GM19240 (cell line): ENCODE measurements at regions not wholly inside any gene's neighbourhood (a gene's known extent, or its start where the extent isn't known, plus 50 kb on each side); places are given as distances from the start of the nearest gene placed in this dataset.

Experiments used
- DNase-seq: peaks from one replicate; pipeline ENCODE4 v3.0.0; 2011; ENCODE audit warnings: low spot score; ENCODE audit not compliant: insufficient read length

- no peak for DNase-seq
These were observed 441.5 kb upstream of the ADAMTS16 start for GRCh38 chr5:4698596-4698995.

- no peak for DNase-seq
These were observed 440.5 kb upstream of the ADAMTS16 start for GRCh38 chr5:4699592-4699991.

DNA sequence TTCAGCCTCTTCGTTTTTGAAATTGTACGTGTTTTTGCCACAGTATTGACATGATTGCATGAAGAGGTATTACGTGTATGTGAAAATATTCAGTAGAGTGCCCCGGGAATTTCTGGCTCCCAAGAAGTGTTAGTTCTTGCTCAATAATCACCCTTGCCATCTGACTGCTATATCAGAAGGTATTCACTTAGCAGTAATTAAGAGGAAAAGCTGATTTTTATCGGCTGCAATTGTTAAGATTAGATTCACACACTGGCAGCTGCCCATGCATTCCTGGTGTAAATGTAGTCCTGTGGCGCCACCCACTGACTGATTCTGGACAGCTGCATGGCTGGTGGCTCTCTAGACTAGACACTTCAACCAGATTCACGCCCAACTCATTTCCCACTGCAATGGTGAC is 440.1 kb upstream of the ADAMTS16 start:
- DNase-seq: no peak

DNA sequence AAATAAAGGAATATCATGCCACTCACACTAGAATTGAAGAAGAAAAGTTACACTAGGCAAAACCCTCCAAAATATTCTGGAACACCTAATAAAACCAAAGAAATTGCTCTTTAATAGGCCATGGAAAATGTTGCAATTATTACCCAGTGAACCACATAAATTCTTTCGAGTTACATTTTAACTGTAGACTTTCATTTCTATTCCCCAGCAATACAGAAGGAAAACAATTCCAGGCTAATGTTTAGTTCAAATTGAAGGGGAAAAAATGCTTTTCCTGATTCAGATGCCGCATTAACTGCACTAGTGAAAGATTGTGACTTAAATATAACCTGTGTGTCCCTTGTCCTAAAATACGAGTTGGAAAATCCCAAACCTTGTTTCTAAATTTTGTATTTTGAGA is 439.3 kb upstream of the ADAMTS16 start:
- DNase-seq: no peak

DNA sequence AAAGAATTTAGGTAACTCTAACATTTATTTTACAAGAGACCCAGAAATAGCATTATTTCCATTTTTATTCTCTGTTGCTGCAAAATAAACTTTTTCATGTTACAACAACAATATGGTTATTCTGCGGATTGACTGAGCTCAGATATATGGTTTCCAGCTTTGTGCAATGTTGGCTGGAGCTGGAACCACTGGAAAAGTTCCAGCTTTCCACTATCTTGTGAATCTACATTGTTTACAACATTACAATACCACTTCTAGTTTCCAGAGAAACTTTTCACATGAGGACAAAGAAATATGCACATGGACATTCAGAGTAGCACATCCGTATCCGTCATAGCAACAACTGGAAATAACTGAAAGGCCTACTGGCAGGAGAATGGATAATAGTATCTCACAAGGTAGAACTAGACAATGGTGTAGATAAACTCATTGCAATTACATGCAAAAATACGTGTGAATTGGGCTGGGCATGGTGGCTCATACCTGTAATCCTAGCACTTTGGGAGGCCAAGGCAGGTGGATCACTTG is 436.1 kb upstream of the ADAMTS16 start:
- DNase-seq: no peak

- DNase-seq: no peak
These were observed 435.2 kb upstream of the ADAMTS16 start for GRCh38 chr5:4704951-4705350.

GRCh38 chr5:4716781-4717180 is 423.3 kb upstream of the ADAMTS16 start:
- DNase-seq: no peak

DNA sequence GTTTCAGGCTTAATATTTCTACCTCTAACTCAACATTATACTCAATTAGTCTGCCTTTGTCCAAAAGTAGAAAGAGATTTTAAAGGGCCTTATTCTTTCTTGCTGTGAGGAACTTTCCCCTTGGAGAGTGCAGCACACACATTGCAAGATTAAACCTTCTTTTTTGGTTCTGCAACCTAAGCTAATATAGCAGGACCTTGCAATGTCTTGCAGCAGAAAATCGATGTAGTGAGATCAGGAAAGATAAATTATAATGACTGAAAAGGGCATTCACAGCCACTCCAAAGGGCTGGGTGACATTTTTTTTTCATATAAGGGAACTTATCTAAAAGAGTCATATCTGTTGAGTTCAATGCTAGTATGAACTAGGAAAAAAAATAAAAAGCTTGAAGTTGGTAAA is 422.7 kb upstream of the ADAMTS16 start:
- no peak for DNase-seq

- DNase-seq: no peak
These were observed 419.3 kb upstream of the ADAMTS16 start for GRCh38 chr5:4720831-4721230.

- no peak for DNase-seq
These were observed 417.2 kb upstream of the ADAMTS16 start for GRCh38 chr5:4722886-4723285.

DNA sequence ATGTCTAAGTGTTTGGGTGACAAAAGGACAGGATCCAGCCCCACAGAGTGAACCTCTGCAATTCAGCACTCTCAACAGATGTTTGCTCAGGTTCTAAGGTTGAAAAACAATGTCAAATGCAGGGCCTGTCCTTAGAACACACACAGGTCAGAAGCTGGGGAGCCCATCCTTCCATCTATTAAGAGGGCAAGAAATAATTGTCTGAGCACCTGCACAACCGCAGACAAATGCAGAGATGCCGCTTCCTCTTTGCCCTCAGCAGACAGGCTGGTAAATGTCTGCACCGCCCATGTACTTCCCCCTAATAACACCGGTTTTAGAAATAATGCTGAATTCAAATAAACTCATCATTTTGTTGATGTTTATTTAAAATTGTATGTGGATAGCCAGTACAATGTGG is 414.5 kb upstream of the ADAMTS16 start:
- DNase-seq: no peak

GRCh38 chr5:4730279-4730678 is 409.9 kb upstream of the ADAMTS16 start:
- no peak for DNase-seq

DNA sequence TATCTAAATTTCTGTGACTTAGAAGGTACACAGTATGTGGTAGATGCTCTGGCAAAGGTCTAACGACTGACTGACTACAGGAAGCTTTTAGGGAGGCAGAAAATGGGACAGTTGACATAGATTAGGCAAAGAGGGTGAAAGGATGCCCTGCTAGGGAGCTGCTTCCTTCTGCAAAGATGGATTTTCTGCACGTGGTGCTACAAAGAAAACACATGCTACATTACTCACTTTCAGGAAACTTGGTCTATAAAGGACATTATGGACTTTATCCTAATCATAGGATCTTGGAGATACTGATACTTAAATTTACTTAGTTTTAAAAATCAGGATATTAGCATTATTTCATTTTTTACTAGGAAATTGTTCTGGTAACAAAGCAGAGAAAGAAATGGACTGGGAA is 405.8 kb upstream of the ADAMTS16 start:
- DNase-seq: no peak

GRCh38 chr5:4735261-4735660 is 404.9 kb upstream of the ADAMTS16 start:
- no peak for DNase-seq

DNA sequence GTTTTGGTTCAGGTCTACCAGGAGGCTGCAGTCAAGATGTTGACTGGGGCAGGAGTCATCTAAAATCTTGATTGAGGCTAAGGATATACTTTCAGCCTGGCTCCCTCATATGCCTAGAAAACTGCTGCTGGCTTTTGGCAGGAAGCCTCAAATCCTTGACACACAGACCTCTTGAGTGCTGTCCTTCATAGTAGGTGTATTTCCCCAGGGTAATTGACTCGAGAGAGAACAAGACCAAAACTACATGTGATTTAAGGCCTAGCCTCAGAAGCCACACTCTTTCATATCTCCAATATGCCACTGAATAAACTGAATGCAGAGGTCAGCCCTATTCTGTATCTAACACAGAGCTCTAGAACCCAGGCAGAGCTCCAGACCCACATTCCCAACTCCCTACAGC is 402.3 kb upstream of the ADAMTS16 start:
- no peak for DNase-seq

DNA sequence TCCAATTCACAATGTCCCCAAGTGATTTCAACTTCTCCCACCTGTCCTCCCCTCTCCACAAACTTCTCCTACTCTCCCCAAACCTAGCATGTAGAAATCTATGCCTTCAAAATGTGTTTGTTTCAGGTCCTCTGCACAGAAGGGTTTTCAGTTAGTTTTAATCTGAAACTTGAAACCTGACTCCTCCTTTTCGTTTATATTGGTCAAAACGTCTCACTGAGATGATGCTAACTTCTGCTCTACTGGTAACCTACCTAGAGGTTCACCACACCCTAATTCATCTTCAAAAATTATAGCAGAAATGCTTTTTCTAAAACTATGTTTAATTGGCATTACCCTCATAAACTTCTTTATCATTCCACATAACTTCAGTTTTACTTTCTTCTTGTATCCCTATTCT is 401.8 kb upstream of the ADAMTS16 start:
- DNase-seq: no peak

DNA sequence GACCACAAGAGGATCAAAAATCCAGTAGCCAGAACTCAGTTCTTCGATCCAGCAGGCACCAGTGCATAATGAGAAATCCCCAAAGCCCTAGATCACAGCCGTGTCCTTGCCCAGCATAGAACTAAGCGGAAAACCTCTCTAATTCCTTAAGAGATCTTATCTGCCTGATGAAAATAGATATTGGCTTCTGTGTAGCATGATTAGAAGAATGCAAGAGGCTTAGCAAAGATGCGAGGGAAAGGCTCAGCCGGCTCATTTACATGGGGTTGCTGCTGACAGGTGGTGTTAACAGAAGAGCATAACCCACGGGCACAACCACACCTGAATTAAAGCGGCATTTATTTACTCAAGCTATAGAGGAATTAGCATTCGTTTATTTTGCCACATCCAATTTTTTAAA is 400.0 kb upstream of the ADAMTS16 start:
- DNase-seq: no peak

DNA sequence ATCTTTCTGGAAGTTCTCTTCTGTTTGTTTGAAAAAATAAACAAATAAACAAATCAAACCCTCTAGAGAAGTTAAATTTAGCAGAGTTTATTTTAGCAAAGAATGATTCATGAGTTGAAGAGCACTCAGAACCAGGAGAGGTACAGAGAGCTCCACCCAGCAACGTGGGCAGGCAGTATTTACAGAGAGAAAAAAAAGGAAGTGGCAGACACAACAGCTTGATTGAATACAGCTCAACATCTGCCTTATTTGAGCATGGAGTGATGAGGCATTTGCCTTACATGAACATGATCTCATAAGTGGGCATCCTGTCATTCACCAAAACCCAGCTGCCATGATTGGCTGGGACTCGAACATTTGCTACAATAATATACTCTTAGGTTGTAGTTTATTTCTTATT is 381.6 kb upstream of the ADAMTS16 start:
- no peak for DNase-seq

GRCh38 chr5:4758996-4759395 is 381.1 kb upstream of the ADAMTS16 start:
- DNase-seq: no peak

- no peak for DNase-seq
These were observed 377.8 kb upstream of the ADAMTS16 start for GRCh38 chr5:4762316-4762715.

DNA sequence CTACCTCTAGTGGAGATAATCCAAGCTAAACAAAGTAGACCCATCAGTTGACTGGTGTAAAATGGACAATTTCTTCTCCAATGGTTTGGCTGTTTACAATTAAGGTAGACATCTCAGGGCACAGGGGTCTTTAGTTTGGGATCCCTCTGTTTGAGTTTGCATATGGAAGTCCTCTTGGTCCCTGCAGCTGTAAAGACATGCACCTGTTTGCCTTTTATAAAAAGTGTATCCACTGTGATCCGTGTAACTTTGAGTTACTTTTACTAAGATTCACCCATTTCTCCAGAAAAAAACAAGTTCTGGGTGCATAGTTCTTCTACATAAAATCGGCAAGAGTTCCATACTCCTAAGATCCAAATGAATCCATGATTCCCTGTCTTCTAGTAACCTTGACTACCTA is 374.7 kb upstream of the ADAMTS16 start:
- no peak for DNase-seq

GRCh38 chr5:4766101-4766500 is 374.0 kb upstream of the ADAMTS16 start:
- DNase-seq: no peak

- no peak for DNase-seq
These were observed 367.5 kb upstream of the ADAMTS16 start for GRCh38 chr5:4772591-4772990.

- DNase-seq: no peak
These were observed 366.3 kb upstream of the ADAMTS16 start for GRCh38 chr5:4773827-4774317.
